GM13977 (cell line): ENCODE measurements at regions not wholly inside any gene's neighbourhood (a gene's known extent, or its start where the extent isn't known, plus 50 kb on each side); places are given as distances from the start of the nearest gene placed in this dataset.

Experiments used
- DNase-seq: peaks from one replicate; pipeline ENCODE4 v3.0.0; 2012; ENCODE audit warnings: low spot score
- in situ Hi-C: fragments of 300-500 bp; cut with MboI; formaldehyde crosslinking; loops from one replicate; pipeline ENCODE4 v1.12.0; 2022; ENCODE audit warnings: low sequenced_read_pairs, low pct_unique_long_range_greater_than_20kb, mixed read lengths, inconsistent platforms; ENCODE audit not compliant: unreplicated experiment
- TF ChIP-seq, protein P1 (sequence below): IDR thresholded peaks from 2 replicates; pipeline ENCODE4 v1.5.1; 2012; ENCODE audit warnings: mild to moderate bottlenecking, control low read depth; ENCODE audit not compliant: insufficient read depth; ENCODE audit errors: extremely low read depth, missing control alignments

DNA sequence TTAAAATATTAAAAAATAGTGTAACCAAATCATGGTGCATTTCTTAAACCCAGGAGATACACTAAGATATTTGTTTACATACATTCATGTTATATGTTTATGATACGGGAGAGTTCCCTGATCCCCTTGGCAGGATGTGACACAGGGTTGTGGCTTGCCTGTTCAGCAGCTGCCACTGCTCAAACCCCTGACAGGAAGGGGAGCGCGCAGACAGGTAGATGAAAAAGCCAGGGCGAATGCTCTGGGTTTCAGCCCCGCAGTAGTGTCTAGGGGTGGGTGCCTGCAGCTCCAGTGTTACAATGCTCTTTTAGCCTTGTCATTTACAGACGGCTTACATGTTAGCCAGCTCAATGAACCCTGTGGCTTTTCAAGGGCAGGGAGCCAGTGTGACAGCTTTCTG, 1343.8 kb upstream of the IGFBP7 start:
- in situ Hi-C loops = no loop called here
- TF ChIP-seq, protein P1, sequence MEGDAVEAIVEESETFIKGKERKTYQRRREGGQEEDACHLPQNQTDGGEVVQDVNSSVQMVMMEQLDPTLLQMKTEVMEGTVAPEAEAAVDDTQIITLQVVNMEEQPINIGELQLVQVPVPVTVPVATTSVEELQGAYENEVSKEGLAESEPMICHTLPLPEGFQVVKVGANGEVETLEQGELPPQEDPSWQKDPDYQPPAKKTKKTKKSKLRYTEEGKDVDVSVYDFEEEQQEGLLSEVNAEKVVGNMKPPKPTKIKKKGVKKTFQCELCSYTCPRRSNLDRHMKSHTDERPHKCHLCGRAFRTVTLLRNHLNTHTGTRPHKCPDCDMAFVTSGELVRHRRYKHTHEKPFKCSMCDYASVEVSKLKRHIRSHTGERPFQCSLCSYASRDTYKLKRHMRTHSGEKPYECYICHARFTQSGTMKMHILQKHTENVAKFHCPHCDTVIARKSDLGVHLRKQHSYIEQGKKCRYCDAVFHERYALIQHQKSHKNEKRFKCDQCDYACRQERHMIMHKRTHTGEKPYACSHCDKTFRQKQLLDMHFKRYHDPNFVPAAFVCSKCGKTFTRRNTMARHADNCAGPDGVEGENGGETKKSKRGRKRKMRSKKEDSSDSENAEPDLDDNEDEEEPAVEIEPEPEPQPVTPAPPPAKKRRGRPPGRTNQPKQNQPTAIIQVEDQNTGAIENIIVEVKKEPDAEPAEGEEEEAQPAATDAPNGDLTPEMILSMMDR = no peak
- DNase-seq = no peak

DNA sequence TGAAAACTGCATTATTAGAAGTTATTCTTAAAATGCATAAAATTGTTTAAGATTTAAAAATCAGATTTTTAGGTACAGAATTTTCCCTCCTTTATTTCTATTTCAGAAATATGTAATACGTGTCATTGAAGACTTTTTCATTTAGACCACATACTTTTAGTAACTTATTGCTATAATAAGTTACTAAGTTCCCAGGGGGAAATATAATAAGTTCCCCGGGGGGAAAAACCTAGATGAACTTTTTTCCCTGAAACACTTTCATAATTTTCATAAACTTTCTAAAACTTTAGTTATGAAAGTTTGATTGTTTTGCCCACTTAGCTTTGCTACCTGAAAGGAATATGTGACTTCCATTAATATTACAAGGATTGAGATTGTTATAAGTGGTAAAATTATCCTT, 1341.5 kb upstream of the IGFBP7 start:
- TF ChIP-seq, protein P1 = no peak
- in situ Hi-C loops = no loop called here

DNA sequence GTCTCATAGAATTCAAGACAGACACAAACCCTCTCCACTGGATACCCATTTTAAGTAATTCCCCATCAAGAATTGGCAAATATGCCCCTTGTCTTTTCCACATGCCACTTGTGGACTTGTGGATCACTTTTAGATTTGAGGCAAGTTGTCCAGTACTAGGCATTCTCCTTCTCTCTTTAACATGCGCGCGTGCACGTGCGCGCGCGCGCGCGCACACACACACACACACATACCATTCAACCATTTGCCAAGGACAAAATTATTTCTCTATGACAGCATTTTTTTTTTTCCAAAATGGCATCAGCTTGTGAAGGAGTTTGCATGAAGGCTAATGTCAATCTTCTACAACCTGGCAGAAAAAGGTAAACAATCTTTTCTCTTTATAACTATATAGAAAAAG, 1325.7 kb upstream of the IGFBP7 start:
- TF ChIP-seq, protein P1 = no peak
- DNase-seq = no peak
- in situ Hi-C loops = no loop called here

More for the DNA sequence above, 1341.5 kb upstream of the IGFBP7 start:
- DNase-seq = no peak

DNA sequence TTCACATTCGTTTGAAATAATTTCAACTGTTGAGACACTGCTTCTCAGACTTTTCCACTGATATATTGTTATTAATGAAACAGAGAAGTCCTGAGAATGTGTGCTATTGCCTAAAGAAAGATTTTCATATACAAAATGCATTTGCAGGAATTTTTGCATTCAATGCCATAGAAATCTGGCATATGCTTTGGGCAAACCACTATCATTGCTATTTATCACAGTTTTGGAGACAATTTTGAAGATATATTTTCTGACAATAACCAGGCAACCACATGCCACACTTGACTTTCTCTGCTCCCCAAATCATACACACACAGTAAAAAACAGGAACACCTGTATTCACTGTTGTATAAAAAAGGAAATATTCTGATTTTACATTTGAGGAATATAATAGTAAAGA, 1303.7 kb upstream of the IGFBP7 start:
- TF ChIP-seq, protein P1 = no peak
- in situ Hi-C loops = no loop called here
- DNase-seq = no peak

DNA sequence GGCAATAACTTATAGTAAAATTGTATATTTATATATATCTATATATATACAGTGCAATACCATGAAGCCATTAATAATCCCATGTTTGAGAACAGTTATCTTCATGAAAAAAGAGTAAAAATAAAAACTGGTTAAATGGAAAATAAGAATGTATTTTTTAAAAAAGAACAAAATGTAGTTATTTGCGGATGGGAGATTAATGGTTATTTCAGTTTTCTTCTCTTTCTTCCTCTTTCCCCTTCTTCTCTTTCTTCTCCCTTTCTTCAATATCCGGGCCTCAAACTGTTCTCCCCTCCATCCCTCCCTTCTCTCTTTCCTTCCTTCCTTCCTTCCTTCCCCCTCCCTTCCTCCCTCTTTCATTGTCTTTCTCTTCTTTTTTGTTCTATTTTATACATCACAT, 1301.7 kb upstream of the IGFBP7 start:
- TF ChIP-seq, protein P1 = no peak
- in situ Hi-C loops = no loop called here
- no peak for DNase-seq

DNA sequence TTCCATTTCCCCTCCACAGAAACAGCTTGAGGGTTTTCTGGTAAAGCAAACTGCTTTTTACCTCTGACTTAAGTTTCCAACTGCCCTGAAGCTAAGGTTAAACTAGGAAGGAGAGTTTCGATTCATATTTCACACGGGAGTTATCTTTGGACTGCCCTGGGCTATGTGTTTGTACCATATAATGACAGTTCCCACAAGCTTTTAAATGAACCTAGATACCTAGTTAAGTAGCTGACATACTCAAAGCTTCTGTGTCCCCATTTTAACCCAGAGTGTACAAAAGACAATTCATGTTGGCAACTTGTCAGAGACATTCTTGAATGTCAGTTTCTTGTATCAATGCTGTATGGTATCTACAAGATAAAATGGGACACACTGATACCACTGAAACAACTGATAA, 1296.6 kb upstream of the IGFBP7 start:
- TF ChIP-seq, protein P1 = no peak
- in situ Hi-C loops = no loop called here
- no peak for DNase-seq

DNA sequence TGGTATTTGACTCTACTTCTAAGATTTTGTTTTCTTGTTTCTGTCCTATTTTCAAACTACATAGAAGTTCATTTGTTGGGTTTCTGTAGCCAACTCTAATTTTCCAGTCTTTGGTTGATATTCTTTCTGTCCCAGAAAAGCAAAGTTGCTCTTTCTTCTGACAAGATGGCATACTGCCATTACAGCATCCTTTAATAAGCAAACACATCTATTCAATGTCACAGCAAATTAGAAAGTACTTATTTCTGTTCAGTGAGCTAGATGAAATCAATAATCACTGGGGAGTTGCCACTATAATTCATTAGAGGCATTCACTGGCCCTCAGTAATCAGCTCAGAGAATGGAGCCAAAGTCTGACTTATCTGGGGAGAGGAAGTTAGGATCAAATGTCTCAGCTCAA, 1258.0 kb upstream of the IGFBP7 start:
- DNase-seq = no peak
- in situ Hi-C loops = no loop called here
- TF ChIP-seq, protein P1 = no peak
